ENCODE measurements at regions not wholly inside any gene's neighbourhood (a gene's known extent, or its start where the extent isn't known, plus 50 kb on each side); places are given as distances from the start of the nearest gene placed in this dataset.

DNA sequence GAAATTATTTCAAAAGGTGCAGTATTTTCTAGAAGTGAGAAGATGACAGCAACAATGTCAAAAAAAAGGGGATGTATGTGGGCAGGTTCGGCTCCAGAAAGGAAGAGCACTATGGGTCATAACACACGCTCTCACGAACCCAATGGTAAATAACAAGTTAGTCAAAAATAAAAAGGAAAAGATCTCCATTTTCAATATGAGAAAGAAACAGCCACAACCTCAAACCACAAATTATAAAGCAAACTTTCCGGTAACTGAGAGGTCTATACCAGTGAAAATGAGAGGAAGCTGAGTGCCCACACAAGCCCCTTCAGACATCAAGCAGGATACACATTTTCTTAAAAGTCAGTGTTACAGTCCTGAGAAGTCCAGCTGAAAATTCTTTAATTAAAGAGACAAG, 398.5 kb upstream of the RPS23 start:
- H3K27me3 Mint-ChIP-seq = peaks cover 4% of the 10 kb centered on the region
- no peak overlapping the region for H3K27ac Mint-ChIP-seq
- ATAC-seq (ENCODE audit: low read depth in 2 of 2) (peak in 1 of 2 donors; percentile 18), DNase-seq (peak in 1 of 3 donors; percentile 58)
- peaks cover 0 to 11% (median 0%) of the 10 kb centered on the region in 4 donors for H3K4me1 Mint-ChIP-seq
- H3K4me3 ChIP-seq (ENCODE audit: low read depth, low read length) = peak overlapping the region; percentile 4
- no peak overlapping the region for H3K27ac ChIP-seq (ENCODE audit: insufficient read depth, low read length, poor library complexity, severe bottlenecking)
- no peaks in the 10 kb centered on the region for H3K9me3 ChIP-seq (ENCODE audit: control insufficient read depth in 2 of 2, low read length in 2 of 2)
- peak overlapping the region in 1 of 4 donors; percentile 10 for H3K4me3 Mint-ChIP-seq
- peaks cover 0 to 1% (median 0%) of the 10 kb centered on the region in 7 donors for H3K9me3 Mint-ChIP-seq
- no peaks in the 10 kb centered on the region for H3K36me3 Mint-ChIP-seq
- H3K36me3 ChIP-seq (ENCODE audit: control insufficient read depth, insufficient read depth, low read length) = no peaks in the 10 kb centered on the region
- no peaks in the 10 kb centered on the region for H3K4me1 ChIP-seq (ENCODE audit: control insufficient read depth, insufficient read depth, low read length, poor library complexity, severe bottlenecking)
- H3K27me3 ChIP-seq (ENCODE audit: control insufficient read depth, insufficient read depth, low read length) = no peaks in the 10 kb centered on the region

DNA sequence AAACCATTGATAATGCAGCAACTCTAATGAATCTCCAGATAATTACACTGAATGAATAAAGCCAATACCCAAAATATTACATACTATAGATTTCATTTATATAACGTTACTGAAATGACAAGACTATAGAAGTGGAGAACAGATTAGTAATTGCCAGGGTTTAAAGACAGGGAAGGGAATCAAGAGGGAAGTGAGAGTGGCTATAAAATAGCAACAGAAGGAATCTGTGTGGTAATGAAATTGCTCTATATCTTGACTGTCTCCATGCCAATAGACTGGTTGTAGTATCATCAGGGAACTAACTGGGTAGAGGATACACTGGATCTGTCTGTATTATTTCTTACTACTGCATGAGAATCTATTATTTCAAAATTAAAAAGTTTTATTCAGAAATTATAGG, 396.5 kb upstream of the RPS23 start:
- no peaks in the 10 kb centered on the region for H3K4me1 ChIP-seq (ENCODE audit: control insufficient read depth, insufficient read depth, low read length, poor library complexity, severe bottlenecking)
- H3K36me3 ChIP-seq (ENCODE audit: control insufficient read depth, insufficient read depth, low read length) = no peaks in the 10 kb centered on the region
- H3K27ac ChIP-seq (ENCODE audit: insufficient read depth, low read length, poor library complexity, severe bottlenecking) = no peak overlapping the region
- no peaks in the 10 kb centered on the region for H3K36me3 Mint-ChIP-seq
- no peak overlapping the region for H3K4me3 ChIP-seq (ENCODE audit: low read depth, low read length)
- H3K4me3 Mint-ChIP-seq = no peak overlapping the region
- H3K4me1 Mint-ChIP-seq = peaks cover 0 to 11% (median 0%) of the 10 kb centered on the region in 4 donors
- no peak overlapping the region for H3K27ac Mint-ChIP-seq
- no peaks in the 10 kb centered on the region for H3K9me3 ChIP-seq (ENCODE audit: control insufficient read depth in 2 of 2, low read length in 2 of 2)
- peaks cover 0 to 2% (median 0%) of the 10 kb centered on the region in 7 donors for H3K9me3 Mint-ChIP-seq
- no peaks in the 10 kb centered on the region for H3K27me3 ChIP-seq (ENCODE audit: control insufficient read depth, insufficient read depth, low read length)
- peaks cover 4% of the 10 kb centered on the region for H3K27me3 Mint-ChIP-seq
- DNase-seq (no peak), ATAC-seq (ENCODE audit: low read depth in 2 of 2) (no peak)

DNA sequence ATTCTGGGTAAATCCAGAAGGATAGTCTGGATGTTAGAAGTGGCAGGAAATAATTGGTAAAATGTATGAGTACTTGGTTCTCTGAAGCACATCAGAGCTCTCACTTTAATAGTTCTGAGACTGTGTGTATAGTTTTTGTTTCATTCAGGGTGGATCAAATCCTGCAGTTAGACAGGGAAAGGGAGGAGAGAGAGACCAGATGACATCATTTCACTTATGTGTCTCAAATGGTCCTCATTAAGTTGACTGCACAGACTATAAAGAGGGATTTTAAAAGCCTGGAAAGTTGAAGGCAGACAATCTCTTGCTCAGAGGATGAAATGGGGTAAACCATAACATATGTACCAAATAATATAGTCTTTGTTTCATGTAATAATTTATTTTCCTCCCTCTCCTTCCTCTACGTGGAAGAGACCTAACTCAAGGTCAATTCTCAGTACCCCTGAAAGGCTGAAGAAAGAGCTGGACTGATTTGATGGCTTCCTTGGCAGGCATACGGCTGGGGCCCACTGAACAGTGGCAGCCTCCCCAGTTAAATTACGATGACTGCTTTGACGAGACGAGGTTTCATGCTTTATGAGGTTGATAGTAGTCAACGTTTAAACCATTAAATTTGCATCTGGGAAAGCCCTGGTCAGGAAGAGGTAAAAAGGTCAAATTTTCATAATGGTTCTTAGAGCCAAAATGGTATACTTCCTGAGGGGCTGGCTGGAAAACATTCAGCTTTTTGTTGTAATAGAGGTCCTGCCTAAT, 395.1 kb upstream of the RPS23 start:
- peaks cover 2% of the 10 kb centered on the region for H3K27me3 ChIP-seq (ENCODE audit: control insufficient read depth, insufficient read depth, low read length)
- no peaks in the 10 kb centered on the region for H3K36me3 Mint-ChIP-seq
- H3K27ac ChIP-seq (ENCODE audit: insufficient read depth, low read length, poor library complexity, severe bottlenecking) = no peak overlapping the region
- no peaks in the 10 kb centered on the region for H3K36me3 ChIP-seq (ENCODE audit: control insufficient read depth, insufficient read depth, low read length)
- H3K27ac Mint-ChIP-seq = no peak overlapping the region
- H3K4me3 ChIP-seq (ENCODE audit: low read depth, low read length) = no peak overlapping the region
- no peaks in the 10 kb centered on the region for H3K4me1 ChIP-seq (ENCODE audit: control insufficient read depth, insufficient read depth, low read length, poor library complexity, severe bottlenecking)
- H3K9me3 Mint-ChIP-seq = peaks cover 0 to 2% (median 0%) of the 10 kb centered on the region in 7 donors
- H3K4me3 Mint-ChIP-seq = no peak overlapping the region
- peaks cover 0 to 11% (median 0%) of the 10 kb centered on the region in 4 donors for H3K4me1 Mint-ChIP-seq
- no peak for ATAC-seq (ENCODE audit: low read depth in 2 of 2)
- DNase-seq = no peak
- H3K9me3 ChIP-seq (ENCODE audit: control insufficient read depth in 2 of 2, low read length in 2 of 2) = no peaks in the 10 kb centered on the region
- H3K27me3 Mint-ChIP-seq = peaks cover 4% of the 10 kb centered on the region

DNA sequence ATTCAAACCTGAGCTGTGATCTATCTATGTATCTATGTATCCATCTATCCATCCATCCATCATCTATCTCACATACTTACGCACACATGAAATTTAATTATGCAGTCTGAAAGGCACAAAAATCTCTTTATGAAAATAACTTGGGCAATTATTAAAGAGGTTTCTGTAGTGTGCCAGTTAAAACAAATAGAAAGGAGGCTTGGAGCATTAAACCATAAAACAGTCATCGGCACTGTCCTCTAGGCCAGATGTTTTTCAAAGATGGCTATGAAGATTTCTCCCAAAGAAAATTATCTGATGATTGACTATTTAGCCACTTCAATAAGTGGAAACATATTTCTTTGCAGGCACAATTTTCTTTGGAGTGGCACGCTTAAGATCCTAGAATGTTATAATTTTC, 392.5 kb upstream of the RPS23 start:
- Mint-ChIP-seq H3K4me1 (no peaks in the 10 kb centered on the region), H3K27ac (no peak overlapping the region), H3K36me3 (no peaks in the 10 kb centered on the region)

DNA sequence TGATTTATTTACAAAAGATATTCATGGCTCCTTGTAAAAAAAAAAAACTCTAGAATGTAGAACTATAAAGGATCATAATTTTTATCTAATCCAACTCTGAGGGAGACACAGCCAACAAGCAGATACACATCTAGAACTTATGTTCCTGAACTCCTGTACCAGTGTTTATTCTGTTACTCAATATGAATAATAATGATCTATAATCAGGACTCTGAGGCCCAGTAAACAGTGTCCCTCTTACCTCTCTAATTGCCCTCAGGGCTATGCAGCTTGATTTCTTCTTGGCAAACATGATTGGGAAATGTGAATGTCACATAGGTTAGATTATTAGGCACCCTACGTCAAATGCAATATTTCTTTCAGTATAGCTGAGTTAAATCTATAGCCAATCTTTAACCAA, 391.6 kb upstream of the RPS23 start:
- Histone ChIP-seq H3K27me3 (ENCODE audit: control insufficient read depth, insufficient read depth, low read length) (peaks cover 2% of the 10 kb centered on the region), H3K9me3 (ENCODE audit: control insufficient read depth in 2 of 2, low read length in 2 of 2) (no peaks in the 10 kb centered on the region), H3K4me3 (ENCODE audit: low read depth, low read length) (no peak overlapping the region), H3K4me1 (ENCODE audit: control insufficient read depth, insufficient read depth, low read length, poor library complexity, severe bottlenecking) (no peaks in the 10 kb centered on the region), H3K36me3 (ENCODE audit: control insufficient read depth, insufficient read depth, low read length) (no peaks in the 10 kb centered on the region), H3K27ac (ENCODE audit: insufficient read depth, low read length, poor library complexity, severe bottlenecking) (no peak overlapping the region)
- no peak overlapping the region for H3K27ac Mint-ChIP-seq
- no peaks in the 10 kb centered on the region for H3K4me1 Mint-ChIP-seq
- no peak for DNase-seq
- no peaks in the 10 kb centered on the region for H3K27me3 Mint-ChIP-seq
- no peak for ATAC-seq (ENCODE audit: low read depth in 2 of 2)
- H3K36me3 Mint-ChIP-seq = no peaks in the 10 kb centered on the region
- H3K9me3 Mint-ChIP-seq = peaks cover 0 to 4% (median 0%) of the 10 kb centered on the region in 7 donors
- H3K4me3 Mint-ChIP-seq = no peak overlapping the region

More for the DNA sequence above, 392.5 kb upstream of the RPS23 start:
- Histone ChIP-seq H3K9me3 (ENCODE audit: control insufficient read depth in 2 of 2, low read length in 2 of 2) (no peaks in the 10 kb centered on the region), H3K27me3 (ENCODE audit: control insufficient read depth, insufficient read depth, low read length) (peaks cover 2% of the 10 kb centered on the region), H3K36me3 (ENCODE audit: control insufficient read depth, insufficient read depth, low read length) (no peaks in the 10 kb centered on the region), H3K4me1 (ENCODE audit: control insufficient read depth, insufficient read depth, low read length, poor library complexity, severe bottlenecking) (no peaks in the 10 kb centered on the region), H3K27ac (ENCODE audit: insufficient read depth, low read length, poor library complexity, severe bottlenecking) (no peak overlapping the region), H3K4me3 (ENCODE audit: low read depth, low read length) (no peak overlapping the region)
- H3K27me3 Mint-ChIP-seq = no peaks in the 10 kb centered on the region
- DNase-seq (no peak), ATAC-seq (ENCODE audit: low read depth in 2 of 2) (no peak)
- peaks cover 0 to 4% (median 0%) of the 10 kb centered on the region in 7 donors for H3K9me3 Mint-ChIP-seq
- H3K4me3 Mint-ChIP-seq = no peak overlapping the region

DNA sequence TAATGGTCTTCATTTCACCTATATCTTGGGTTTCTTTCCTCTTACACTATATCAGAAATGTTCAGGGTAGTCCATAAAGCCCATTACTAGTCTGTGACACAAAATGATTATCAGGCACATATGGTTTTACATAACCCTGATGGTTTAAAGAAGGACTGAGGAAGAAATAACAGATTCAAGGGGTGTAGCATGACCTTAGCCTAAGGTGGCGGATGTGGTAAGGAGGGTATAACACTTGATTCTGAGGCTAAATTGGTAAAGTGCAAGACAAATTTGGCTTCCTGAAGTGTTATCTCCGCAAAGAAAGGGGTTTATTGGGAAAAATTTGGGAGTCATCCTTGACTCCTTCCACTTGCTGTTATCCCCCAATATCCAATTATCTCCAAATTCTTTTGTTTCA, 388.2 kb upstream of the RPS23 start:
- Histone ChIP-seq H3K27ac (ENCODE audit: insufficient read depth, low read length, poor library complexity, severe bottlenecking) (no peak overlapping the region), H3K27me3 (ENCODE audit: control insufficient read depth, insufficient read depth, low read length) (peaks cover 2% of the 10 kb centered on the region), H3K4me3 (ENCODE audit: low read depth, low read length) (no peak overlapping the region), H3K4me1 (ENCODE audit: control insufficient read depth, insufficient read depth, low read length, poor library complexity, severe bottlenecking) (no peaks in the 10 kb centered on the region), H3K9me3 (ENCODE audit: control insufficient read depth in 2 of 2, low read length in 2 of 2) (no peaks in the 10 kb centered on the region), H3K36me3 (ENCODE audit: control insufficient read depth, insufficient read depth, low read length) (no peaks in the 10 kb centered on the region)
- Mint-ChIP-seq H3K4me3 (no peak overlapping the region), H3K4me1 (no peaks in the 10 kb centered on the region), H3K27me3 (no peaks in the 10 kb centered on the region), H3K36me3 (no peaks in the 10 kb centered on the region), H3K9me3 (peaks cover 0 to 2% (median 0%) of the 10 kb centered on the region in 7 donors), H3K27ac (no peak overlapping the region)
- ATAC-seq (ENCODE audit: low read depth in 2 of 2) = no peak
- DNase-seq = no peak

DNA sequence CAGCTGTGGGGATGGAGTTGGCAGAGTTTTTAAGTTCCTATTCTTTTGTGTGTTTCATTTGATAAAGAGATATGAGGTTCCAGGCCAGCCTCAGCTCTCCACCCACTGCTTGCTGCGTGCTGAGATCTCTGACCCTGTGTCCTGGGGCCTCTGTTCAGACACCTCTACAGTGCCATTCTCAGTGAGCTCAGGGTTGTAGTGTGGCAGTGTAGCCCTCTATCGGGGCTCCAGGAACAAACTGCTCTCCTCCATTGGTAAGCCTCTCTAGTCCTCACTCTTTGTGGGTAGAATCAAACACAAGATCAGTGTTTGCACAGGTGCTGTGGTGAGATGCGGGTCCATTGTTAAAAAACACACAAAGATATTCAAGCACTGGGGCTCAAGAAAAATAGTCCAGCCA, 386.6 kb upstream of the RPS23 start:
- Mint-ChIP-seq H3K4me3 (no peak overlapping the region), H3K9me3 (peaks cover 0 to 2% (median 0%) of the 10 kb centered on the region in 7 donors), H3K4me1 (no peaks in the 10 kb centered on the region), H3K27ac (no peak overlapping the region), H3K27me3 (no peaks in the 10 kb centered on the region), H3K36me3 (no peaks in the 10 kb centered on the region)
- Histone ChIP-seq H3K9me3 (ENCODE audit: control insufficient read depth in 2 of 2, low read length in 2 of 2) (no peaks in the 10 kb centered on the region), H3K27me3 (ENCODE audit: control insufficient read depth, insufficient read depth, low read length) (peaks cover 2% of the 10 kb centered on the region), H3K4me3 (ENCODE audit: low read depth, low read length) (no peak overlapping the region), H3K36me3 (ENCODE audit: control insufficient read depth, insufficient read depth, low read length) (no peaks in the 10 kb centered on the region), H3K4me1 (ENCODE audit: control insufficient read depth, insufficient read depth, low read length, poor library complexity, severe bottlenecking) (no peaks in the 10 kb centered on the region), H3K27ac (ENCODE audit: insufficient read depth, low read length, poor library complexity, severe bottlenecking) (no peak overlapping the region)
- ATAC-seq (ENCODE audit: low read depth in 2 of 2) (no peak), DNase-seq (no peak)

DNA sequence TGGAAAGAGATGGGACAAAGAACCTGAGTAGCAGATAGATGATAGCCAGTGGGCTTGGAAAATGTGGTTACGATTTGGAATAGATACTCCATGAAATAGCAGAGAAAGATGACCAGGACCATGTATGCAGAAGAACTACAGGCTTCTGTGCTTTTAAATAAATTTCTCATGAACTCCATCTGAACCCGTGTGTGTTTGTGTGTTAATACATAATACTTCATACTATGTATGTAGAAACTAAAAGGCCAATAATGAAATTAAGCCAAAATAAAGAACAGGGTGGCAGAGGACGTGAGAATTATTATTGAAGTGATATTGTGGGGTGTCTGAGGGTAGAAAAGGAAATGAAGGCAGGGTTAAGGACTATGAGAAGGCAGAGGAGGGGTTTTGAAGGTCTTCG, 385.1 kb upstream of the RPS23 start:
- Mint-ChIP-seq H3K4me1 (no peaks in the 10 kb centered on the region), H3K27me3 (no peaks in the 10 kb centered on the region), H3K4me3 (no peak overlapping the region), H3K9me3 (peaks cover 0 to 2% (median 0%) of the 10 kb centered on the region in 7 donors), H3K27ac (no peak overlapping the region), H3K36me3 (no peaks in the 10 kb centered on the region)
- DNase-seq (no peak), ATAC-seq (ENCODE audit: low read depth in 2 of 2) (no peak)
- Histone ChIP-seq H3K4me1 (ENCODE audit: control insufficient read depth, insufficient read depth, low read length, poor library complexity, severe bottlenecking) (no peaks in the 10 kb centered on the region), H3K27me3 (ENCODE audit: control insufficient read depth, insufficient read depth, low read length) (no peaks in the 10 kb centered on the region), H3K4me3 (ENCODE audit: low read depth, low read length) (no peak overlapping the region), H3K9me3 (ENCODE audit: control insufficient read depth in 2 of 2, low read length in 2 of 2) (no peaks in the 10 kb centered on the region), H3K36me3 (ENCODE audit: control insufficient read depth, insufficient read depth, low read length) (no peaks in the 10 kb centered on the region), H3K27ac (ENCODE audit: insufficient read depth, low read length, poor library complexity, severe bottlenecking) (no peak overlapping the region)
